B cell (primary cell): ENCODE measurements at regions not wholly inside any gene's neighbourhood (a gene's known extent, or its start where the extent isn't known, plus 50 kb on each side); places are given as distances from the start of the nearest gene placed in this dataset.

Experiments used
- ATAC-seq: fragments of 200-7000 bp; cut with Tn5 transposase; one replicate; pipeline ENCODE4 v1.10.0; 2021; ENCODE audit warnings: low read depth, mild to moderate bottlenecking, moderate number of reproducible peaks, moderate library complexity
- CTCF ChIA-PET: fragments of 350-600 bp; sonication (Branson Sonifier 250); formaldehyde crosslinking; loops from one replicate; lab custom pipeline; 2021; ENCODE audit warnings: antibody characterized with exemption, inconsistent platforms; lab: Charles Lee
- POLR2A ChIA-PET: fragments of 350-600 bp; sonication (Branson Sonifier 250); formaldehyde crosslinking; loops from one replicate; lab custom pipeline; 2021; ENCODE audit warnings: antibody characterized with exemption; lab: Charles Lee
- DNase-seq: peaks from one replicate; pipeline ENCODE4 v3.0.0; 2013
- H2AFZ ChIP-seq: 2 replicates; pipeline ENCODE4 v1.6.1; 2012; ENCODE audit warnings: mild to moderate bottlenecking, low read depth, low read length; ENCODE audit not compliant: insufficient read depth, poor library complexity, severe bottlenecking
- H3K27ac ChIP-seq, 2 donors: 1 replicate in 1 of 2; 2 replicates in 1 of 2; pipeline ENCODE4 v1.5.1; 2012 to 2013; ENCODE audit warnings: low read length in 2 of 2, mild to moderate bottlenecking in 2 of 2, moderate library complexity in 1 of 2
- H3K27me3 ChIP-seq, 4 experiments: fragments of 200-600 bp in 1 of 4; sonication (generic) in 1 of 4; replicated peaks in 1 of 4; 1 replicate in 2 of 4; 2 replicates in 2 of 4; pipeline versions ENCODE4 v1.6.1 to v1.7.0; 2013 to 2016; ENCODE audit warnings: low read length in 3 of 4, mild to moderate bottlenecking in 2 of 4, mixed read lengths in 1 of 4, moderate library complexity in 1 of 4; ENCODE audit not compliant: insufficient read depth in 4 of 4, control insufficient read depth in 3 of 4; ENCODE audit errors: control extremely low read depth in 1 of 4
- H3K36me3 ChIP-seq, 2 experiments: replicated peaks in 1 of 2; 1 replicate in 1 of 2; 2 replicates in 1 of 2; pipeline versions ENCODE4 v1.6.1 to v1.7.1; 2013; ENCODE audit warnings: low read length in 1 of 2; ENCODE audit not compliant: insufficient read depth in 2 of 2, control insufficient read depth in 1 of 2; ENCODE audit errors: control extremely low read depth in 1 of 2, extremely low read depth in 1 of 2
- H3K4me1 ChIP-seq, 2 donors: fragments of 200-600 bp in 1 of 2; sonication (generic) in 1 of 2; 1 replicate in 1 of 2; 2 replicates in 1 of 2; pipeline versions ENCODE4 v1.5.1 to v1.6.1; 2013 to 2017; ENCODE audit warnings: low read length in 2 of 2; ENCODE audit not compliant: control insufficient read depth in 2 of 2, insufficient read depth in 2 of 2
- H3K4me2 ChIP-seq: replicated peaks from 2 replicates; pipeline ENCODE3; 2012; ENCODE audit warnings: mild to moderate bottlenecking, low read depth, low read length; ENCODE audit not compliant: poor library complexity, severe bottlenecking
- H3K4me3 ChIP-seq, 5 experiments: fragments of 200-600 bp in 1 of 5; sonication (generic) in 1 of 5; 1 replicate in 3 of 5; 2 replicates in 2 of 5; pipeline versions ENCODE4 v1.5.1 to v1.7.0; 2011 to 2016; ENCODE audit warnings: low read length in 4 of 5, mild to moderate bottlenecking in 4 of 5, low read depth in 2 of 5, control low read depth in 1 of 5, moderate library complexity in 1 of 5; ENCODE audit not compliant: insufficient read depth in 1 of 5; ENCODE audit errors: control extremely low read depth in 1 of 5, extremely low read depth in 1 of 5
- H3K79me2 ChIP-seq: fragments of 200-600 bp; sonication (generic); one replicate; pipeline ENCODE4 v1.6.0; 2016; ENCODE audit warnings: low read length; ENCODE audit not compliant: control insufficient read depth, insufficient read depth
- H3K9ac ChIP-seq: fragments of 200-600 bp; sonication (generic); 2 replicates; pipeline ENCODE4 v1.6.1; 2017; ENCODE audit warnings: mild to moderate bottlenecking, low read length, moderate library complexity
- H3K9me3 ChIP-seq, 3 donors: one replicate each; pipeline versions ENCODE4 v1.6.1 to v1.7.1; 2013; ENCODE audit warnings: low read length in 2 of 3; ENCODE audit not compliant: control insufficient read depth in 2 of 3, insufficient read depth in 1 of 3; ENCODE audit errors: control extremely low read depth in 1 of 3
- H4K20me1 ChIP-seq: 2 replicates; pipeline ENCODE4 v1.6.0; 2012; ENCODE audit warnings: mild to moderate bottlenecking, low read length; ENCODE audit not compliant: insufficient read depth, control insufficient read depth, poor library complexity, severe bottlenecking
- H3K27ac Mint-ChIP-seq: one replicate; pipeline ENCODE4 v1.8.0; 2021; ENCODE audit warnings: mixed read lengths
- H3K27me3 Mint-ChIP-seq: one replicate; pipeline ENCODE4 v1.8.0; 2021; ENCODE audit warnings: mixed read lengths
- H3K4me1 Mint-ChIP-seq: one replicate; pipeline ENCODE4 v1.8.0; 2021; ENCODE audit warnings: mixed read lengths
- H3K4me3 Mint-ChIP-seq: one replicate; pipeline ENCODE4 v1.8.0; 2021; ENCODE audit warnings: mixed read lengths
- H3K9me3 Mint-ChIP-seq: one replicate; pipeline ENCODE4 v1.8.0; 2022; ENCODE audit warnings: mixed read lengths; ENCODE audit not compliant: insufficient read depth
- EZH2 ChIP-seq: IDR thresholded peaks from 2 replicates; pipeline ENCODE4 v1.6.1; 2012; ENCODE audit warnings: borderline replicate concordance, low read depth, mild to moderate bottlenecking, moderate library complexity, low read length; ENCODE audit not compliant: insufficient read depth, poor library complexity, severe bottlenecking
- WGBS: methylation state at CpG from one replicate; pipeline ENCODE4 v1.1.5; 2013; ENCODE audit warnings: missing lambda C conversion rate; ENCODE audit not compliant: insufficient coverage; 5-methylcytosine and 5-hydroxymethylcytosine counted together
- intact Hi-C: fragments of 100-400 bp; cut with micrococcal nuclease; formaldehyde crosslinking; loops from one replicate; pipeline ENCODE4 v1.10.0; 2022
- TF ChIP-seq, protein P1 (sequence below): fragments of 200-600 bp; IDR thresholded peaks from one replicate; pipeline ENCODE4 v1.8.0; 2022; ENCODE audit warnings: antibody characterized with exemption, mild to moderate bottlenecking

DNA sequence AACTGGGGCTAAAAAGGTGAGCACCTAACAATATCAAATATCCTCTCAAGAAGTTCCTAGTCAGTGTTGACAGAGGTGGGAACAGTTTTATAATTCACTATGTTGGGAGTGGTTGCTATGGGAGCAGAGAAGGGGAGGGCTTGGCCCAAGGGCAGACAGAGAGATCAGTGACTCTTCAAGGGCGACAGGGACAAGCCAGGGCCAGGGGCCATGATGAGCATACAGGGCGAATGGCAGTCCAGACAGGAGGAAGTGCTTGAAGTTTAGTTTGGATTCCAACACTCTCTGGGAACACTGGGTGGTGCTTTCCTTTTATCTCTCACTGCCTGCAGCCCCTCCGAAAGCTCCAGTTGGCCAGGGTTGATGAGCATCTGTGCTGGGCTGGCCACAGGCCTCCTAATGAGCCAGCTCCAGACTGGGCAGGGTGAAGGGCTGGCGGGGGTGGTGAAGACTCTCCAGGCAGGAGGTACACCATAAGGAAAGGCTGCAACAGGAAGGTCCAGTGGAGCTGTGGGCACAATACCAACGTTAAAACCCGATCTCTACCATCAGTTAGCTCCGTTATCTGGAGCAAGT is 111.3 kb downstream of the TMEM174 start:
- no peak overlapping the region for H3K4me2 ChIP-seq
- H2AFZ ChIP-seq = no peak overlapping the region
- no peaks in the 10 kb centered on the region for H3K4me1 Mint-ChIP-seq
- H4K20me1 ChIP-seq = no peaks in the 10 kb centered on the region
- H3K27me3 ChIP-seq = peaks cover 0 to 4% (median 0%) of the 10 kb centered on the region in 4 experiments
- no peaks in the 10 kb centered on the region for H3K9me3 ChIP-seq
- no peak for DNase-seq
- no peak for ATAC-seq
- H3K79me2 ChIP-seq = no peaks in the 10 kb centered on the region
- intact Hi-C loops = no loop called here
- no peaks in the 10 kb centered on the region for H3K36me3 ChIP-seq
- no peak overlapping the region for H3K27ac Mint-ChIP-seq
- no peak overlapping the region for H3K4me3 ChIP-seq
- POLR2A ChIA-PET = no interaction called here
- H3K27me3 Mint-ChIP-seq = peaks cover 33% of the 10 kb centered on the region
- no peak overlapping the region for H3K9ac ChIP-seq
- H3K27ac ChIP-seq = no peak overlapping the region
- no peaks in the 10 kb centered on the region for H3K4me1 ChIP-seq
- peaks cover 2% of the 10 kb centered on the region for H3K9me3 Mint-ChIP-seq
- TF ChIP-seq EZH2 = no peak
- TF ChIP-seq, protein P1, sequence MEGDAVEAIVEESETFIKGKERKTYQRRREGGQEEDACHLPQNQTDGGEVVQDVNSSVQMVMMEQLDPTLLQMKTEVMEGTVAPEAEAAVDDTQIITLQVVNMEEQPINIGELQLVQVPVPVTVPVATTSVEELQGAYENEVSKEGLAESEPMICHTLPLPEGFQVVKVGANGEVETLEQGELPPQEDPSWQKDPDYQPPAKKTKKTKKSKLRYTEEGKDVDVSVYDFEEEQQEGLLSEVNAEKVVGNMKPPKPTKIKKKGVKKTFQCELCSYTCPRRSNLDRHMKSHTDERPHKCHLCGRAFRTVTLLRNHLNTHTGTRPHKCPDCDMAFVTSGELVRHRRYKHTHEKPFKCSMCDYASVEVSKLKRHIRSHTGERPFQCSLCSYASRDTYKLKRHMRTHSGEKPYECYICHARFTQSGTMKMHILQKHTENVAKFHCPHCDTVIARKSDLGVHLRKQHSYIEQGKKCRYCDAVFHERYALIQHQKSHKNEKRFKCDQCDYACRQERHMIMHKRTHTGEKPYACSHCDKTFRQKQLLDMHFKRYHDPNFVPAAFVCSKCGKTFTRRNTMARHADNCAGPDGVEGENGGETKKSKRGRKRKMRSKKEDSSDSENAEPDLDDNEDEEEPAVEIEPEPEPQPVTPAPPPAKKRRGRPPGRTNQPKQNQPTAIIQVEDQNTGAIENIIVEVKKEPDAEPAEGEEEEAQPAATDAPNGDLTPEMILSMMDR = no peak
- CTCF ChIA-PET = no interaction called here
- H3K4me3 Mint-ChIP-seq = no peak overlapping the region
- WGBS = 81% methylated on average over 4 of the region's 7 CpGs

DNA sequence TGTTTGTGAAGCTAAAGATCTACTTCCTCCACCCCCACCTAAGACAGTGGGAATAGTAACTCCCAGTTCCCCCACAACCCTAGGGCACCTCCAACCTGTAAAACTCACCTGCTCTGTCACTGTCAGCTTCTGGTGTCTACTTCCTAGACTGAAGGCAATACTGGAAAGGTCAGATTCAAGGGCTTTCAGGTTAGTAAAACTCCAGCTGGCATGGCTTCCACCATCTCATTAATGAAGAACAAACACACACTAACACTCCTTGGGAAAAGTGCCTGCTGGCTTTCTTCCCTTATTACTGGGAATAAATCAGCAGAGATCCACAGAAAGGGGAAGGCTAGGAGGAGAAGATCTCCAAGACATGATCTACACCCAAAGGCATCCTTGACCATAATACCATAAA is 109.9 kb downstream of the TMEM174 start:
- no peak for TF ChIP-seq EZH2
- TF ChIP-seq, protein P1 = no peak
- no peaks in the 10 kb centered on the region for H3K36me3 ChIP-seq
- intact Hi-C loops = no loop called here
- no peaks in the 10 kb centered on the region for H3K4me1 ChIP-seq
- H4K20me1 ChIP-seq = no peaks in the 10 kb centered on the region
- H2AFZ ChIP-seq = no peak overlapping the region
- no peak overlapping the region for H3K9ac ChIP-seq
- H3K9me3 Mint-ChIP-seq = peaks cover 2% of the 10 kb centered on the region
- no peak overlapping the region for H3K27ac ChIP-seq
- ChIA-PET POLR2A (no interaction called here), CTCF (no interaction called here)
- H3K9me3 ChIP-seq = no peaks in the 10 kb centered on the region
- no peaks in the 10 kb centered on the region for H3K4me1 Mint-ChIP-seq
- no peak overlapping the region for H3K4me3 ChIP-seq
- no peak overlapping the region for H3K4me2 ChIP-seq
- H3K4me3 Mint-ChIP-seq = no peak overlapping the region
- DNase-seq = no peak
- H3K27me3 Mint-ChIP-seq = peaks cover 36% of the 10 kb centered on the region
- H3K27me3 ChIP-seq = peaks cover 0 to 8% (median 0%) of the 10 kb centered on the region in 4 experiments
- H3K27ac Mint-ChIP-seq = no peak overlapping the region
- H3K79me2 ChIP-seq = no peaks in the 10 kb centered on the region
- no peak for ATAC-seq
